Endothelial cell of umbilical vein (primary cell): ENCODE measurements at regions not wholly inside any gene's neighbourhood (a gene's known extent, or its start where the extent isn't known, plus 50 kb on each side); places are given as distances from the start of the nearest gene placed in this dataset.

Source experiments
- BruUV-seq: library from RNA; stranded (reverse); fragments of 400-500 nt; replicated peaks from 2 replicates; lab custom pipeline; 2021; lab: Mats Ljungman, UMichigan
- CTCF ChIA-PET: fragments of 300-600, 350-600 bp; sonication (Branson Sonifier 250); formaldehyde crosslinking; loops from one replicate; lab custom pipeline; 2021; ENCODE audit warnings: antibody characterized with exemption, inconsistent platforms; lab: Charles Lee
- POLR2A ChIA-PET: fragments of 300-600, 350-600 bp; sonication (Branson Sonifier 250); formaldehyde crosslinking; loops from one replicate; lab custom pipeline; 2021; ENCODE audit warnings: antibody characterized with exemption, inconsistent platforms; lab: Charles Lee
- DNase-seq: peaks from one replicate; pipeline ENCODE4 v3.0.0-alpha.2; 2011; ENCODE audit warnings: low read depth, low spot score
- FAIRE-seq: peaks from 2 replicates; lab custom pipeline; 2011; peaks lifted over from hg19 to GRCh38; lab: Jason Lieb, UNC
- H2AFZ ChIP-seq: 2 replicates; pipeline ENCODE4 v1.6.0; 2012; ENCODE audit warnings: low read depth, low read length, control low read depth, inconsistent platforms
- H3K27ac ChIP-seq: 2 replicates; pipeline ENCODE4 v1.5.1; 2011; ENCODE audit warnings: low read depth, mild to moderate bottlenecking, control low read depth, low read length, moderate library complexity; ENCODE audit not compliant: insufficient read depth
- H3K27me3 ChIP-seq, 2 experiments: 2 replicates each; pipeline versions ENCODE4 v1.6.0 to v1.6.1; 2011; ENCODE audit warnings: low read length in 2 of 2, mixed read lengths in 1 of 2; ENCODE audit not compliant: control insufficient read depth in 2 of 2, insufficient read depth in 2 of 2
- H3K36me3 ChIP-seq, 2 experiments: 2 replicates in 1 of 2; 3 replicates in 1 of 2; pipeline ENCODE4 v1.5.1; 2011; ENCODE audit warnings: low read length in 2 of 2, mild to moderate bottlenecking in 1 of 2, moderate library complexity in 1 of 2; ENCODE audit not compliant: control insufficient read depth in 2 of 2, insufficient read depth in 2 of 2; ENCODE audit errors: extremely low read depth in 1 of 2
- H3K4me1 ChIP-seq: 3 replicates; pipeline ENCODE4 v1.5.1; 2011; ENCODE audit warnings: mild to moderate bottlenecking, low read length; ENCODE audit not compliant: control insufficient read depth, insufficient read depth; ENCODE audit errors: extremely low read depth
- H3K4me2 ChIP-seq: 2 replicates; pipeline ENCODE4 v1.6.1; 2011; ENCODE audit warnings: low read length, control low read depth, mixed read lengths; ENCODE audit not compliant: insufficient read depth
- H3K4me3 ChIP-seq, 3 experiments: fragments of 200-600 bp in 1 of 3; sonication (generic), shearing (Covaris generic) in 1 of 3; replicated peaks in 1 of 3; 2 replicates each; pipeline ENCODE4 v1.5.1; 2011 to 2016; ENCODE audit warnings: control low read depth in 3 of 3, low read length in 3 of 3, mild to moderate bottlenecking in 2 of 3, inconsistent platforms in 1 of 3, low read depth in 1 of 3, moderate library complexity in 1 of 3; ENCODE audit not compliant: insufficient read depth in 1 of 3
- H3K79me2 ChIP-seq: 2 replicates; pipeline ENCODE4 v1.6.0; 2012; ENCODE audit warnings: low read length, inconsistent platforms; ENCODE audit not compliant: control insufficient read depth, insufficient read depth
- H3K9ac ChIP-seq: replicated peaks from 2 replicates; pipeline ENCODE3; 2011; ENCODE audit warnings: low read length, control low read depth; ENCODE audit not compliant: insufficient read depth; ENCODE audit errors: extremely low read depth
- H3K9me1 ChIP-seq: replicated peaks from 3 replicates; pipeline ENCODE4 v1.6.0; 2011; ENCODE audit warnings: mild to moderate bottlenecking, low read length; ENCODE audit not compliant: control insufficient read depth, insufficient read depth; ENCODE audit errors: extremely low read depth
- H3K9me3 ChIP-seq: replicated peaks from 2 replicates; pipeline ENCODE4 v1.5.1; 2012; ENCODE audit warnings: low read length, inconsistent platforms; ENCODE audit not compliant: control insufficient read depth, insufficient read depth
- H4K20me1 ChIP-seq: replicated peaks from 2 replicates; pipeline ENCODE3; 2011; ENCODE audit warnings: mild to moderate bottlenecking, low read length; ENCODE audit not compliant: control insufficient read depth, insufficient read depth; ENCODE audit errors: extremely low read depth
- CTCF ChIP-seq, 2 donors: IDR thresholded peaks; 1 replicate in 1 of 2; 2 replicates in 1 of 2; pipeline ENCODE4 v1.5.1; 2011; ENCODE audit warnings: low read length in 2 of 2, mild to moderate bottlenecking in 2 of 2, moderate library complexity in 2 of 2, control low read depth in 1 of 2, inconsistent platforms in 1 of 2, low read depth in 1 of 2; ENCODE audit not compliant: insufficient read depth in 1 of 2; ENCODE audit errors: extremely low read depth in 1 of 2
- EZH2 ChIP-seq: IDR thresholded peaks from 2 replicates; pipeline ENCODE4 v1.6.1; 2012; ENCODE audit warnings: borderline replicate concordance, low read depth, mild to moderate bottlenecking, moderate library complexity, low read length, inconsistent platforms; ENCODE audit not compliant: severe bottlenecking
- FOS ChIP-seq: IDR thresholded peaks from 2 replicates; pipeline ENCODE4 v1.6.1; 2011; ENCODE audit warnings: mild to moderate bottlenecking, low read length, moderate library complexity, borderline replicate concordance; ENCODE audit not compliant: insufficient read depth
- GATA2 ChIP-seq: IDR thresholded peaks from 2 replicates; pipeline ENCODE4 v1.7.0; 2011; ENCODE audit warnings: low read depth, mild to moderate bottlenecking, moderate library complexity, mixed read lengths, low read length; ENCODE audit not compliant: insufficient read length, insufficient read depth
- JUN ChIP-seq: IDR thresholded peaks from 2 replicates; pipeline ENCODE4 v1.6.1; 2011; ENCODE audit warnings: borderline replicate concordance, low read depth; ENCODE audit not compliant: insufficient read length, insufficient read depth
- MYC ChIP-seq: IDR thresholded peaks from one replicate; pipeline ENCODE4 v1.6.1; 2011; ENCODE audit warnings: mild to moderate bottlenecking, low read depth, low read length
- POLR2A ChIP-seq: IDR thresholded peaks from 2 replicates; pipeline ENCODE4 v1.6.1; 2012; ENCODE audit warnings: low read depth, mild to moderate bottlenecking, control low read depth, low read length
- POLR2AphosphoS5 ChIP-seq: IDR thresholded peaks from 2 replicates; pipeline ENCODE4 v1.6.1; 2012; ENCODE audit warnings: low read depth, mild to moderate bottlenecking, control low read depth, low read length, moderate library complexity; ENCODE audit not compliant: insufficient read depth
- dilution Hi-C: fragments of 300-500 bp; cut with MboI; formaldehyde crosslinking; loops from one replicate; pipeline ENCODE4 v1.15.0; 2019; ENCODE audit warnings: low sequenced_read_pairs; ENCODE audit not compliant: extremely low pct_ligation_motif_present
- intact Hi-C: fragments of 100-400 bp; cut with micrococcal nuclease; formaldehyde crosslinking; loops from one replicate; pipeline ENCODE4 v1.10.0; 2022

GRCh38 chr5:40037713-40038112, 612.9 kb upstream of the DAB2 start:
- FAIRE-seq (no peak), DNase-seq (no peak)
- no peak overlapping the region for H3K4me3 ChIP-seq
- no peak overlapping the region for H3K9ac ChIP-seq
- H4K20me1 ChIP-seq = no peaks in the 10 kb centered on the region
- dilution Hi-C loops = no loop called here
- BruUV-seq = no TSS peak
- H2AFZ ChIP-seq = no peak overlapping the region
- H3K79me2 ChIP-seq = no peaks in the 10 kb centered on the region
- intact Hi-C loops = loop anchor here (5.0 kb wide), 1 partner anchor 160 kb away; no protein-coding TSS in a partner anchor
- no peaks in the 10 kb centered on the region for H3K9me1 ChIP-seq
- H3K27me3 ChIP-seq = no peaks in the 10 kb centered on the region
- no peaks in the 10 kb centered on the region for H3K9me3 ChIP-seq
- H3K36me3 ChIP-seq = no peaks in the 10 kb centered on the region
- H3K4me1 ChIP-seq = peaks cover 11% of the 10 kb centered on the region
- ChIA-PET POLR2A (no interaction called here), CTCF (no interaction called here)
- H3K27ac ChIP-seq = no peak overlapping the region
- TF ChIP-seq POLR2AphosphoS5 (no peak), MYC (no peak), GATA2 (no peak), POLR2A (no peak), CTCF (IDR thresholded peaks at IDR 0.05; ENCODE audit: extremely low read depth in 1 of 2, insufficient read depth in 1 of 2, low read depth in 1 of 2, low read length in 2 of 2) (no peak), EZH2 (no peak), FOS (no peak), JUN (no peak)
- no peak overlapping the region for H3K4me2 ChIP-seq
